HepG2 (cell line): ENCODE measurements at regions not wholly inside any gene's neighbourhood (a gene's known extent, or its start where the extent isn't known, plus 50 kb on each side); places are given as distances from the start of the nearest gene placed in this dataset.

ENCODE experiments used
- ATAC-seq: fragments of 200-7000 bp; cut with Tn5 transposase; 3 replicates; pipeline ENCODE4 v1.9.1; 2020; ENCODE audit warnings: mild to moderate bottlenecking, moderate library complexity
- BruUV-seq: library from RNA; stranded (reverse); fragments of 400-500 nt; replicated peaks from 2 replicates; lab custom pipeline; 2021; lab: Mats Ljungman, UMichigan
- CTCF ChIA-PET: fragments of 300-600 bp; formaldehyde crosslinking; extraction: SDS; loops from one replicate; lab custom pipeline; 2021; ENCODE audit warnings: low total read pairs, inconsistent platforms, low intra/inter-chr PET ratio; lab: Yijun Ruan, JAX
- POLR2A ChIA-PET: fragments of 350-600 bp; sonication (Branson Sonifier 250); formaldehyde crosslinking; loops from one replicate; lab custom pipeline; 2020; ENCODE audit warnings: antibody characterized with exemption, inconsistent platforms; lab: Yijun Ruan, JAX
- DNase-seq: peaks from one replicate; pipeline ENCODE4 v3.0.0-alpha.2; 2015; ENCODE audit warnings: low spot score
- FAIRE-seq: peaks from 3 replicates; lab custom pipeline; 2011; peaks lifted over from hg19 to GRCh38; lab: Jason Lieb, UNC
- H2AFZ ChIP-seq: one replicate; pipeline ENCODE4 v1.6.1; 2011; ENCODE audit warnings: low read length, inconsistent platforms
- H3K27ac ChIP-seq: fragments of 300-600 bp; 3 replicates; pipeline ENCODE4 v1.8.0; 2011; ENCODE audit warnings: mixed run types, mild to moderate bottlenecking, mixed read lengths, low read length, inconsistent platforms; ENCODE audit not compliant: insufficient read depth; ENCODE audit errors: extremely low read length
- H3K27me3 ChIP-seq, 2 experiments: fragments of 200-600 bp in 1 of 2; 2 replicates in 1 of 2; 3 replicates in 1 of 2; pipeline versions ENCODE4 v1.6.0 to v1.8.0; 2011; ENCODE audit warnings: low read length in 2 of 2, mild to moderate bottlenecking in 2 of 2, moderate library complexity in 2 of 2, inconsistent platforms in 1 of 2; ENCODE audit not compliant: insufficient read depth in 2 of 2, control insufficient read depth in 1 of 2
- H3K36me3 ChIP-seq, 2 experiments: fragments of 200-600 bp in 1 of 2; replicated peaks in 1 of 2; 2 replicates in 1 of 2; 3 replicates in 1 of 2; pipeline versions ENCODE4 v1.5.1 to v1.8.0; 2011; ENCODE audit warnings: low read length in 2 of 2, inconsistent platforms in 1 of 2; ENCODE audit not compliant: insufficient read depth in 2 of 2, control insufficient read depth in 1 of 2
- H3K4me1 ChIP-seq: 2 replicates; pipeline ENCODE4 v1.5.1; 2012; ENCODE audit warnings: low read length, inconsistent platforms; ENCODE audit not compliant: insufficient read depth
- H3K4me2 ChIP-seq: 2 replicates; pipeline ENCODE4 v1.6.0; 2011; ENCODE audit warnings: low read depth, low read length, inconsistent platforms
- H3K4me3 ChIP-seq, 3 experiments: fragments of 200-600 bp in 1 of 3; sonication (generic), shearing (Covaris generic) in 1 of 3; replicated peaks in 1 of 3; 2 replicates each; pipeline ENCODE4 v1.5.1; 2011 to 2016; ENCODE audit warnings: low read length in 3 of 3, inconsistent platforms in 2 of 3, low read depth in 2 of 3, mild to moderate bottlenecking in 2 of 3, control low read depth in 1 of 3, mixed read lengths in 1 of 3; ENCODE audit not compliant: insufficient read depth in 1 of 3
- H3K79me2 ChIP-seq: one replicate; pipeline ENCODE4 v1.6.1; 2011; ENCODE audit warnings: low read length, inconsistent platforms; ENCODE audit not compliant: insufficient read depth
- H3K9ac ChIP-seq: 2 replicates; pipeline ENCODE4 v1.6.0; 2011; ENCODE audit warnings: mild to moderate bottlenecking, low read depth, low read length, inconsistent platforms; ENCODE audit not compliant: insufficient read depth
- H3K9me3 ChIP-seq: 2 replicates; pipeline ENCODE4 v1.5.1; 2012; ENCODE audit warnings: mild to moderate bottlenecking, low read length
- H4K20me1 ChIP-seq: 2 replicates; pipeline ENCODE4 v1.6.0; 2011; ENCODE audit warnings: inconsistent platforms, mild to moderate bottlenecking, low read length, moderate library complexity; ENCODE audit not compliant: insufficient read depth
- HMGA1 ChIP-seq: sonication (generic); formaldehyde crosslinking; conservative IDR thresholded peaks from 2 replicates; pipeline ENCODE4 v1.4.0; 2020; ENCODE audit warnings: missing genetic modification reagents
- MAFF ChIP-seq: IDR thresholded peaks from 2 replicates; pipeline ENCODE4 v1.6.1; 2011; ENCODE audit warnings: low read depth, low read length, improper control_type of control experiment
- MEF2D ChIP-seq: sonication (generic); formaldehyde crosslinking; IDR thresholded peaks from 2 replicates; pipeline ENCODE4 v1.5.1; 2020; ENCODE audit warnings: mild to moderate bottlenecking, missing genetic modification reagents
- SNAI1 ChIP-seq: sonication (generic); formaldehyde crosslinking; IDR thresholded peaks from 2 replicates; pipeline ENCODE4 v1.5.0; 2020; ENCODE audit warnings: mild to moderate bottlenecking, missing genetic modification reagents, borderline replicate concordance
- TBX3 ChIP-seq: fragments of 450-650 bp; IDR thresholded peaks from 2 replicates; pipeline ENCODE4 v1.6.1; 2017; ENCODE audit warnings: antibody characterized with exemption, mild to moderate bottlenecking, inconsistent platforms, borderline replicate concordance
- ZNF292 ChIP-seq: sonication (generic); formaldehyde crosslinking; IDR thresholded peaks from 2 replicates; pipeline ENCODE4 v1.8.1; 2022; ENCODE audit warnings: mild to moderate bottlenecking, low read depth, missing genetic modification reagents, borderline replicate concordance
- ZNF605 ChIP-seq: sonication (generic); formaldehyde crosslinking; IDR thresholded peaks from 2 replicates; pipeline ENCODE4 v1.8.0; 2022; ENCODE audit warnings: mild to moderate bottlenecking, missing genetic modification reagents
- WGBS: methylation state at CpG from one replicate; pipeline ENCODE4 v1.1.6; 2017; ENCODE audit warnings: low lambda C conversion rate; 5-methylcytosine and 5-hydroxymethylcytosine counted together
- in situ Hi-C: cut with HindIII; loops from 2 replicates; pipeline ENCODE4 v1.10.0; 2017; ENCODE audit warnings: low pct_unique_long_range_greater_than_20kb; ENCODE audit not compliant: extremely low pct_ligation_motif_present
- intact Hi-C: fragments of 100-400 bp; cut with micrococcal nuclease; formaldehyde crosslinking; loops from one replicate; pipeline ENCODE4 v1.10.0; 2022; ENCODE audit not compliant: unreplicated experiment
- TF ChIP-seq, protein P1 (sequence below): sonication (generic); formaldehyde crosslinking; IDR thresholded peaks from 2 replicates; pipeline ENCODE4 v1.9.0; 2021; ENCODE audit warnings: mild to moderate bottlenecking, missing genetic modification reagents
- TF ChIP-seq, protein P2 (sequence below): IDR thresholded peaks from 2 replicates; pipeline ENCODE4 v1.6.1; 2016; ENCODE audit warnings: low read depth, borderline replicate concordance
- TF ChIP-seq, protein P3 (sequence below): IDR thresholded peaks from 2 replicates; pipeline ENCODE4 v1.6.1; 2016
- TF ChIP-seq, protein P4 (sequence below): sonication (generic); formaldehyde crosslinking; IDR thresholded peaks from 2 replicates; pipeline ENCODE4 v1.4.0; 2020; ENCODE audit warnings: mild to moderate bottlenecking, missing genetic modification reagents, borderline replicate concordance

DNA sequence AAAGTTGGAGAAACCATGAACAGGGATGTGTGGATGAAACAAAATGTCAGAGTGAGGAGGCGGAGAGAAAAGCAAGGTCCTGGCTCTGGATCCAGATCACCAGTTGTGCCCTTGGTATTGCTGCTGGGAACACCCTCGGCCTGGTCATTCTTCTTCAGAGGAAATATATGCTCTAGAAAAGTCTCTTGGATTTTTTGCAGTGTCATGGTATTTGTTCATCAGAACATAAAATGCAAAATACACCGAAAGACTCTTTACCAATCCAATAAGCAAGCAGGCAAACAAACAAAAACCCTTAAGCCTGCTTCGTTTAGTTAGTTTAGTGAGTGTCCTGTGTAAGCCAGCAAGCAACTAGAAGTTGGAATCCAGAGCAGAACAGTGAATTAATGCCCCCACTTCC, 88.7 kb upstream of the CDH6 start (continued):
- TF ChIP-seq, protein P1, sequence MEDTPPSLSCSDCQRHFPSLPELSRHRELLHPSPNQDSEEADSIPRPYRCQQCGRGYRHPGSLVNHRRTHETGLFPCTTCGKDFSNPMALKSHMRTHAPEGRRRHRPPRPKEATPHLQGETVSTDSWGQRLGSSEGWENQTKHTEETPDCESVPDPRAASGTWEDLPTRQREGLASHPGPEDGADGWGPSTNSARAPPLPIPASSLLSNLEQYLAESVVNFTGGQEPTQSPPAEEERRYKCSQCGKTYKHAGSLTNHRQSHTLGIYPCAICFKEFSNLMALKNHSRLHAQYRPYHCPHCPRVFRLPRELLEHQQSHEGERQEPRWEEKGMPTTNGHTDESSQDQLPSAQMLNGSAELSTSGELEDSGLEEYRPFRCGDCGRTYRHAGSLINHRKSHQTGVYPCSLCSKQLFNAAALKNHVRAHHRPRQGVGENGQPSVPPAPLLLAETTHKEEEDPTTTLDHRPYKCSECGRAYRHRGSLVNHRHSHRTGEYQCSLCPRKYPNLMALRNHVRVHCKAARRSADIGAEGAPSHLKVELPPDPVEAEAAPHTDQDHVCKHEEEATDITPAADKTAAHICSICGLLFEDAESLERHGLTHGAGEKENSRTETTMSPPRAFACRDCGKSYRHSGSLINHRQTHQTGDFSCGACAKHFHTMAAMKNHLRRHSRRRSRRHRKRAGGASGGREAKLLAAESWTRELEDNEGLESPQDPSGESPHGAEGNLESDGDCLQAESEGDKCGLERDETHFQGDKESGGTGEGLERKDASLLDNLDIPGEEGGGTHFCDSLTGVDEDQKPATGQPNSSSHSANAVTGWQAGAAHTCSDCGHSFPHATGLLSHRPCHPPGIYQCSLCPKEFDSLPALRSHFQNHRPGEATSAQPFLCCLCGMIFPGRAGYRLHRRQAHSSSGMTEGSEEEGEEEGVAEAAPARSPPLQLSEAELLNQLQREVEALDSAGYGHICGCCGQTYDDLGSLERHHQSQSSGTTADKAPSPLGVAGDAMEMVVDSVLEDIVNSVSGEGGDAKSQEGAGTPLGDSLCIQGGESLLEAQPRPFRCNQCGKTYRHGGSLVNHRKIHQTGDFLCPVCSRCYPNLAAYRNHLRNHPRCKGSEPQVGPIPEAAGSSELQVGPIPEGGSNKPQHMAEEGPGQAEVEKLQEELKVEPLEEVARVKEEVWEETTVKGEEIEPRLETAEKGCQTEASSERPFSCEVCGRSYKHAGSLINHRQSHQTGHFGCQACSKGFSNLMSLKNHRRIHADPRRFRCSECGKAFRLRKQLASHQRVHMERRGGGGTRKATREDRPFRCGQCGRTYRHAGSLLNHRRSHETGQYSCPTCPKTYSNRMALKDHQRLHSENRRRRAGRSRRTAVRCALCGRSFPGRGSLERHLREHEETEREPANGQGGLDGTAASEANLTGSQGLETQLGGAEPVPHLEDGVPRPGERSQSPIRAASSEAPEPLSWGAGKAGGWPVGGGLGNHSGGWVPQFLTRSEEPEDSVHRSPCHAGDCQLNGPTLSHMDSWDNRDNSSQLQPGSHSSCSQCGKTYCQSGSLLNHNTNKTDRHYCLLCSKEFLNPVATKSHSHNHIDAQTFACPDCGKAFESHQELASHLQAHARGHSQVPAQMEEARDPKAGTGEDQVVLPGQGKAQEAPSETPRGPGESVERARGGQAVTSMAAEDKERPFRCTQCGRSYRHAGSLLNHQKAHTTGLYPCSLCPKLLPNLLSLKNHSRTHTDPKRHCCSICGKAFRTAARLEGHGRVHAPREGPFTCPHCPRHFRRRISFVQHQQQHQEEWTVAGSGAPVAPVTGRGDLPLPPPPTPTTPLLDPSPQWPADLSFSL (CRISPR knock-in tag) = no peak
- TF ChIP-seq MAFF = peak; percentile 47; the same call in 1 of the 2 replicates

DNA sequence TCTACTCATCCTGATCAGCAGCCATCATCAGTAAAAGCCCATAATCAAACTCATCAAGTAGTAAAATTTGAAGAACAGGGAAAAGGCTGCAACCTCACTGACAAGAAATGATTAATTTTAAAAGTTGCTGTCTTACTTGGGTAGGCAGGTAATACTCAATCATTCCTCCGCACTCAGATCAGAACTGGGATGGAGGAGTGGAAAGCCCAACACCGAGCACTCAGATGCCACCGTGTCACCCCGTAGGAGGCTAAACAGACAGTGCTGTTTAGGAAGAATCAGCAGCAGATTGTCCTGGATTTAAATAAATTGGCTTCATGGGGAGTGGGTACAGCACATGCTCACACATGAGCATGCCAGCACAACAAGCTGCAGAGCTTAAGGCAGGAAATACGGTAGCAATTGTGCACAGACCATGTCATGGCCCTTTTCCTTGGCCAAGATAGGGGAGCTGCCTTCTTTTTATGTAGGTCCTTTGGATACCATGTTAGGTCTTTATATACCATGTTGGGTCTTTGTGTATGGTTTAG, 92.6 kb upstream of the CDH6 start:
- Histone ChIP-seq H3K4me3 (no peak overlapping the region), H3K4me2 (no peak overlapping the region), H2AFZ (no peak overlapping the region), H3K79me2 (no peaks in the 10 kb centered on the region), H3K9me3 (no peaks in the 10 kb centered on the region), H3K27ac (no peak overlapping the region), H3K36me3 (no peaks in the 10 kb centered on the region), H4K20me1 (no peaks in the 10 kb centered on the region), H3K27me3 (no peaks in the 10 kb centered on the region), H3K9ac (no peak overlapping the region), H3K4me1 (no peaks in the 10 kb centered on the region)
- DNase-seq = no peak
- ChIA-PET POLR2A (no interaction called here), CTCF (no interaction called here)
- intact Hi-C loops (no loop called here), in situ Hi-C loops (no loop called here)
- FAIRE-seq = no peak
- WGBS = 2% methylated on average over 4 of the region's 5 CpGs
- ATAC-seq = no peak
- BruUV-seq = no TSS peak
- no peak for TF ChIP-seq HMGA1 (CRISPR knock-in tag)
- TF ChIP-seq SNAI1 = no peak
- TF ChIP-seq, protein P2, sequence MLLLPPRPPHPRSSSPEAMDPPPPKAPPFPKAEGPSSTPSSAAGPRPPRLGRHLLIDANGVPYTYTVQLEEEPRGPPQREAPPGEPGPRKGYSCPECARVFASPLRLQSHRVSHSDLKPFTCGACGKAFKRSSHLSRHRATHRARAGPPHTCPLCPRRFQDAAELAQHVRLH (CRISPR knock-in tag) = no peak
- TF ChIP-seq ZNF605 (CRISPR knock-in tag) = no peak
- TF ChIP-seq ZNF292 (CRISPR knock-in tag) = no peak
- TF ChIP-seq TBX3 = no peak
- TF ChIP-seq, protein P3, sequence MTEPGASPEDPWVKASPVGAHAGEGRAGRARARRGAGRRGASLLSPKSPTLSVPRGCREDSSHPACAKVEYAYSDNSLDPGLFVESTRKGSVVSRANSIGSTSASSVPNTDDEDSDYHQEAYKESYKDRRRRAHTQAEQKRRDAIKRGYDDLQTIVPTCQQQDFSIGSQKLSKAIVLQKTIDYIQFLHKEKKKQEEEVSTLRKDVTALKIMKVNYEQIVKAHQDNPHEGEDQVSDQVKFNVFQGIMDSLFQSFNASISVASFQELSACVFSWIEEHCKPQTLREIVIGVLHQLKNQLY = no peak
- TF ChIP-seq MEF2D (CRISPR knock-in tag) = no peak
- TF ChIP-seq, protein P4, sequence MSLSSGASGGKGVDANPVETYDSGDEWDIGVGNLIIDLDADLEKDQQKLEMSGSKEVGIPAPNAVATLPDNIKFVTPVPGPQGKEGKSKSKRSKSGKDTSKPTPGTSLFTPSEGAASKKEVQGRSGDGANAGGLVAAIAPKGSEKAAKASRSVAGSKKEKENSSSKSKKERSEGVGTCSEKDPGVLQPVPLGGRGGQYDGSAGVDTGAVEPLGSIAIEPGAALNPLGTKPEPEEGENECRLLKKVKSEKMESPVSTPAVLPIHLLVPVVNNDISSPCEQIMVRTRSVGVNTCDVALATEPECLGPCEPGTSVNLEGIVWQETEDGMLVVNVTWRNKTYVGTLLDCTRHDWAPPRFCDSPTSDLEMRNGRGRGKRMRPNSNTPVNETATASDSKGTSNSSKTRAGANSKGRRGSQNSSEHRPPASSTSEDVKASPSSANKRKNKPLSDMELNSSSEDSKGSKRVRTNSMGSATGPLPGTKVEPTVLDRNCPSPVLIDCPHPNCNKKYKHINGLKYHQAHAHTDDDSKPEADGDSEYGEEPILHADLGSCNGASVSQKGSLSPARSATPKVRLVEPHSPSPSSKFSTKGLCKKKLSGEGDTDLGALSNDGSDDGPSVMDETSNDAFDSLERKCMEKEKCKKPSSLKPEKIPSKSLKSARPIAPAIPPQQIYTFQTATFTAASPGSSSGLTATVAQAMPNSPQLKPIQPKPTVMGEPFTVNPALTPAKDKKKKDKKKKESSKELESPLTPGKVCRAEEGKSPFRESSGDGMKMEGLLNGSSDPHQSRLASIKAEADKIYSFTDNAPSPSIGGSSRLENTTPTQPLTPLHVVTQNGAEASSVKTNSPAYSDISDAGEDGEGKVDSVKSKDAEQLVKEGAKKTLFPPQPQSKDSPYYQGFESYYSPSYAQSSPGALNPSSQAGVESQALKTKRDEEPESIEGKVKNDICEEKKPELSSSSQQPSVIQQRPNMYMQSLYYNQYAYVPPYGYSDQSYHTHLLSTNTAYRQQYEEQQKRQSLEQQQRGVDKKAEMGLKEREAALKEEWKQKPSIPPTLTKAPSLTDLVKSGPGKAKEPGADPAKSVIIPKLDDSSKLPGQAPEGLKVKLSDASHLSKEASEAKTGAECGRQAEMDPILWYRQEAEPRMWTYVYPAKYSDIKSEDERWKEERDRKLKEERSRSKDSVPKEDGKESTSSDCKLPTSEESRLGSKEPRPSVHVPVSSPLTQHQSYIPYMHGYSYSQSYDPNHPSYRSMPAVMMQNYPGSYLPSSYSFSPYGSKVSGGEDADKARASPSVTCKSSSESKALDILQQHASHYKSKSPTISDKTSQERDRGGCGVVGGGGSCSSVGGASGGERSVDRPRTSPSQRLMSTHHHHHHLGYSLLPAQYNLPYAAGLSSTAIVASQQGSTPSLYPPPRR (CRISPR knock-in tag) = no peak
